ENCODE measurements at regions not wholly inside any gene's neighbourhood (a gene's known extent, or its start where the extent isn't known, plus 50 kb on each side); places are given as distances from the start of the nearest gene placed in this dataset.

- TF ChIP-seq CTCF (IDR thresholded peaks at IDR 0.05), result no peak
- TF ChIP-seq POLR2A (IDR thresholded peaks at IDR 0.05), result no peak
Observed at GRCh38 chr5:136522217-136522956, 157.0 kb upstream of the TRPC7 start.

Measured in Peyer's patch (tissue), 4 donors.